ENCODE measurements at regions not wholly inside any gene's neighbourhood (a gene's known extent, or its start where the extent isn't known, plus 50 kb on each side); places are given as distances from the start of the nearest gene placed in this dataset.

DNA sequence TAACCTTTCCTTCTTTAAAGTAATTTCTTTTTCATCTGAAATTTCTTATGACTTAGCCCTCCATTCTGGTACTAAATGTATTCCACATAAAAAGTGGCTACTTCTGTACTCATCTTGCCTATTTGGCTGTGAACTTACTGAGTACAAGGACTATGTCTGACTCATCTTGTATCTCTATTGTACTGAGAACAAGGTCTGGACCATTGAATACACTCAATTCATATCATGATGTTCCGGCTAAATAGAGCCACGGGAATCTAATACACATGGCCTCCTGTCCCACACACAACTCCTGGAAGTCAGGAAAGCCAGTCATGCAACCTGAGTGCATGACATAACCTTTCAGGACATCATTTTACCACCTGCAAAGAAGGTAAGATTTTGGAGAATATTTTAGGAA, 203.9 kb downstream of the PLK2 start:
- DNase-seq (ENCODE audit: low read depth), result no peak

- DNase-seq (ENCODE audit: low read depth), result no peak
Observed at GRCh38 chr5:58255386-58255785, 204.5 kb downstream of the PLK2 start.

- DNase-seq (ENCODE audit: low read depth), result no peak
Observed at GRCh38 chr5:58248221-58248620, 211.7 kb downstream of the PLK2 start.

- DNase-seq (ENCODE audit: low read depth), result peak; percentile 40
Observed at GRCh38 chr5:58246461-58246944, 213.4 kb downstream of the PLK2 start.

GRCh38 chr5:58245476-58245840, 214.4 kb downstream of the PLK2 start:
- DNase-seq (ENCODE audit: low read depth), result no peak

DNA sequence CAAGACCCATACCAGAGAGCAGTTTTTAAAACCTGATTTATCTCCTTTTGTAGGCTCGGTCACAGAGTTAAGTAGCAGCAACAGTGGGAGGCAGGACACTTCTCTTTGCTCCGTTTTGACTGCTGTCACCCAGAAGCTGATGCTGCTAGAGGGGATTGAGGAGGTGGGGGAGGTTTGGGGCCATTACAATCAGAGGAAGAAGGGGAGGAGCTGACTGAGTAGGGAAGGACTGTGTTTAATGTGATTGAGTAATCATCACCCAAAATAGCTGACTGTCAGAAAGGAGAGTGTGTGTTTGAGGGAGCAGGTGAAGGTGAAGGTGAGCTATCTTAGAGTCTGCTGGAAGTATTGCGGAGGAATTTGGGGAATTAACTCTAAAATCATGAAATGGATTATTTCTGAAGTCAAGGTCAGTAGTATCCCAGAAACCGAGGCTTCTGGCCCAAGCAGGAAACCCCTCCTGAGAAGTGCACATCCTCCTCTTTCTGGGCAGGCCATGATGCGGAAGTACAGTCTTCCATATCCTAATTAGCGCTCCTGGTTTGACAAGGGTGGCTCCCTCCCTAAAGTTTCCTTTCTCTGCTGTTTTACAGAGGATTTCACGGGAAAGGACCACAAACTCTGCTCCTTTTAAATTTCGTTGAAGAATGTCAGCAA, 214.9 kb downstream of the PLK2 start:
- no peak for DNase-seq (ENCODE audit: low read depth)

DNA sequence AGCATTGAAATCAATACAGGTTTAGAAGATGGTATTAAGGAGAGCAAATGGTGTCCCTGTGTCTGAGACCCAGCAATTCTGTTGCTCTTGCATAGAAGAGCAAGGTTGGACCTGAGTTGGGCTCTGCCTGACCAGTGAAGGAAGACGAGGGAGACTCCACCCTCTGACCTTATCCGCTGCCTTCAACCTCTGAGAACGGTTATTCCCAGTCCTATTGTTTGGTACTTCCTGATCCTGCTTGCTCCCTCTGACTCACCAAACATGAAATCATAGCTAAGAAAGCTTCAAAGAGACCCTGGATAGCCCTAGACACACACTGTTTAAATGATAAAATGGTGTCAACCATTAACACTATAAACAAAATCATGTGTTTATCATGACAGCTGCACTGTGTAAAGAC, 218.5 kb downstream of the PLK2 start:
- peak; percentile 67 for DNase-seq (ENCODE audit: low read depth)

DNA sequence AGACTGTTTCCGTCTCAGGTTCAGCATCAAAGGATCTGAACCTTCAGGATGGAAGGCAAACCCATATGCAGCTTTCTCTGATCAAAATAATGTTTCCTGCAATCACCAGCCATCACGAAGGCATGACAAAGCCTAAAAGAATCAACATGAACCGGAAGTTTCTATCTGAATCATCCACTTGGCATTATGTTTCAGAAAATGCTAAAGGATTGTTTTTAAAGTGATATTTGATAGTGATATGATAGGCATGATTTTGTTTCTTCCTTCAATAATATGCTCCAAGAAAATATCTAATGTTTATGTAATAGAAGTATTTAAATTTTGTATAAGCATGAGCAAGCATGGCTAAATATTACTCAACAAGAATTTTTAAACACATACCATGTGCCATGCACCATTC, 219.6 kb downstream of the PLK2 start:
- DNase-seq (ENCODE audit: low read depth), result peak; percentile 89

DNA sequence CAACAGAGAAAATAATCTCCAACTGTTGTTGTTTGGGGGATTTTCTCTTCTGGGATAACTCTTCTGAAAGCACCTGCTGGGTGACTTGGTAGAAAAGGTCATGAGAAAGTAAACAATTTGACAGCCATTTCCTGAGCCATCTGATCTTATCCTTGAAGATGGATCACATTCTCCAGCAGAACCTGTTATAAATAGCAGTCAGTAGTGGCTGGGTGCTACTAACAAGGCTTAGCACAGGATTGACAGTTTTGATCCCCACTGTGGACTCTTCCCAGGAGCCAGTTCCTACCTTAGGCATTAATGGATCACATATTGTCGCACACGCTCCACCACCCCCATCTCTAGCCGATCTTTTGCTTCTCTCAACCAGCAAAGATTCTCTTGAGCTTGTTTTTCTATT, 220.2 kb downstream of the PLK2 start:
- DNase-seq (ENCODE audit: low read depth), result no peak

GRCh38 chr5:58239045-58239444, 220.8 kb downstream of the PLK2 start:
- no peak for DNase-seq (ENCODE audit: low read depth)

- no peak for DNase-seq (ENCODE audit: low read depth)
Observed at GRCh38 chr5:58236498-58236897, 223.4 kb downstream of the PLK2 start.

DNA sequence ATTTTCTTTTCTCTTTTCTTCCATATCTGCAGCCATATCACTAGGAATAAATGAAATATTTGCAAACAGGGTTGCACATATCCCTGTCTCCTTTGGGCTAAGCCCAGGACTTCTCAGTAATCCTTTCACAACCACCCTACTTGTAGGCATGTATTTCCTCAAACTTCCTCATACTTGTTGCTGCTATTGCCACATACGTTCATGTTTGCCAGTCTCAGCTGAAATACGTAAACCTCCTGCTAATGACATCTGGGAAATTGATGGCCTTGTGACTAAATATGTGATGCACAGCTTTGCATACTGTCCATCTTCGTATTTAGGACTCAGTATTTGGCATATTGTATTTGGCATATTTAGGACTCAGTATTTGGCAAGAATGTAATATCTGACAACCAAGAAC, 224.6 kb downstream of the PLK2 start:
- no peak for DNase-seq (ENCODE audit: low read depth)

GRCh38 chr5:58232130-58232529, 227.8 kb downstream of the PLK2 start:
- no peak for DNase-seq (ENCODE audit: low read depth)

GRCh38 chr5:58231041-58231440, 228.8 kb downstream of the PLK2 start:
- DNase-seq (ENCODE audit: low read depth), result no peak

DNA sequence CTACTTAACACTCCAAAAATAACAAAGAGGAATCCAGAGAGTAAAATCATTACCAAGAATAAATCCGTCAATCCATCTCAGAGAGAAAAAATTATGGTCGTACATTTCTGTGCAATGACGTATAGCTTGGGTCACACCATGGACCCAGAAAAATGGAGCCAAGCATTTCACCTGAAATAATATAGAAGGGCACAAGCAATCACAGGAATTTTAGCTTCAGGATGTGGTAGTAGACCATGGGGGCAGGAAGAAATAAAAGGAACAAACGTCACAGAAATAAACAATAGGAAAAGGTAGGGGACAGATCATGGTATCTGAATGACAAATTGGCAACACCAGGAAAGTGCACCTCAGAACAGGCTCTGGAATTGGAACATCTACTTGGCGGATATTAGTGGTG, 231.0 kb downstream of the PLK2 start:
- no peak for DNase-seq (ENCODE audit: low read depth)

DNA sequence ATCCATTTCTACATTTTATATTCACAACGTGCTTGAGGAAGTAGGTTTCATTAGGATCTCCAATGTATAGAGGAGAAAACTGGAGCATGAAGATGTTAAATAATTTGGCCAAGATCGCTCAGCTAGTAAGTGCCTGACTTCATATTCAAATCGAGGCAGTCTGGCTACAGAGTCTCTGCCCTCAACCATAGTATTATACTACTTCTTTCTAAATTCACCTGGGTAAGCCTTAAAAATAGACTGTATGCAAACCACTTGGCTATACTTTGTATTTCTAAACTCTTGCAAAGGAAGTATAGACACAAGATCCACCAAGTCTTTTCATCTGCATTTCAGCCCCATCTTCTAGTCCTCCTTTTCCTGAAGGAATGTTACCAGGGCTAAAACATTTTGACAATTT, 232.0 kb downstream of the PLK2 start:
- no peak for DNase-seq (ENCODE audit: low read depth)

- DNase-seq (ENCODE audit: low read depth), result no peak
Observed at GRCh38 chr5:58224661-58225060, 235.2 kb downstream of the PLK2 start.

DNA sequence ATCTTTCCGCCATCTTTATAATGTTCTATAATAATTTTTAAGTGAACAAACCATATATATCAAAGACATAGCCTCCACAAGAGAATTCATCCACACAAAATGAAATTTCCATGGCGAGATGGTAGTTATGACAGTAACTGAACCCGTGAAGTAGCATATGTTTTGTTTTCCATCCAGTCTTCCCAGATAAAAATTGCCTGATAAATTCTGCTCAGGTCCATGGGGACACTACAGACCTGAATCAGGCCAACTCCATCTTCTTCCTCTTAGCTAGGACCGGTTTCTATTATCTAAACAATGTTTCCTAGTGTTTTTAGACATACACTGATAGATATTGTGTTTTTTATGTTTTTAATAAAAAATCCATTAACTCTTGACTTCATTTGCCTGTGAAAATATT, 235.7 kb downstream of the PLK2 start:
- no peak for DNase-seq (ENCODE audit: low read depth)

- no peak for DNase-seq (ENCODE audit: low read depth)
Observed at GRCh38 chr5:58215364-58215763, 244.5 kb downstream of the PLK2 start.

DNA sequence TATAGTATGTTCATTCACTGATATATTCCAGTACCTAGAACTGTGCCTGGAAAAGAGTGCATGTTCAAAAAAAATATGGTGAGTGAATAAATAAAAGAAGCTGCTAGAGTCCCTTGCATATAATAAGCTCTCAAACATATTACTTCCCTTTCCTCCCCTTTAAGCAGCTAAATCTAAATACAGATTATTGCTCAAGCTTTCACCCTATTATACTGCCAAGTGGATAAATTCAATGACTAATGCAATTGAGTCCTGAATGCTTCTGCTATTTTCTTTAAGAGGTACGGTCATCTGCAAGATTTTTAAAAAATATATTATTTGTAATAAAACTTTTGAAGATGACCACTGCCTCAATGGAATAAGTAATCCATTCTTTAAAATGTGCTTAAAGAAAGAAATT, 248.4 kb downstream of the PLK2 start:
- DNase-seq (ENCODE audit: low read depth), result no peak

DNA sequence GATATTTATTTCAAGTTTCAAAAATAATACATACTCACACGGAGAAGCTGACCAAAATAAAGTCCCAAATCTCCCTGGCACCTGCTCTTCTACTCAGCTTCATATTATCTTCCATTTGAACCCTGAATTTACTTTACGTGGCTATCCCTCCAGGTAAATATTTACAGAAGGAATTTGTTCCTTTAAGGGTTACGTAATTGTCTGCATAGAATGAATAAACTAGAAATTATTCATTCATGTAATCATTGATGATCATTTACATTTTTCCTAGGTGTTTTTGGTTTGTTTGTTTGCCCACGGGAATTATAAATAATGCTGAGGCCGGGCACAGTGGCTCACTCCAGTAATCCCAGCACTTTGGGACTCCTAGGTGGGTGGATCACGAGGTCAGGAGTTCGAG, 251.2 kb downstream of the PLK2 start:
- DNase-seq (ENCODE audit: low read depth), result no peak

- no peak for DNase-seq (ENCODE audit: low read depth)
Observed at GRCh38 chr5:58207076-58207475, 252.8 kb downstream of the PLK2 start.

DNA sequence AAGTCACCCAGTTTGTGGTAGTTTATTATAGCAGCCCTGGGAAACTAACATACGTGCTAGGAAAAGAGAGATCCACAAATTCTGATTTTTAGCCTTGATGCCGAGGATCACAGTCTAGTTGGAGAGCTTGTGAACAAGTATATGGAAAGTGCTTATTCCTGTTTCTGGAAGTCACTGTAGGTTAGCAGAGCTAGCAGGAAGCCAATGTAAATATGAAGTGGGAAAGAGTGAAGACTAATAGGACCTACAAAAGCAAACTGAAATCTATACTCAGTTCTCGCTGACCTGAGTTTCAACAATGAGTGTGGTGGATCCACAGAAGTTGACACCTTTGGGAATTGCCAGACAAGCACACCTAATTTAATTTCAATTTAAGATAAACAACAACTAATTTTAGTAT, 254.9 kb downstream of the PLK2 start:
- no peak for DNase-seq (ENCODE audit: low read depth)

GRCh38 chr5:58202941-58203444, 256.9 kb downstream of the PLK2 start:
- DNase-seq (ENCODE audit: low read depth), result no peak

All from ELR (cell line).